ENCODE measurements at regions not wholly inside any gene's neighbourhood (a gene's known extent, or its start where the extent isn't known, plus 50 kb on each side); places are given as distances from the start of the nearest gene placed in this dataset.

- peak; percentile 43; the same call in 1 of the 2 replicates for TF ChIP-seq NR2F2 (IDR thresholded peaks at IDR 0.05; ENCODE audit: borderline replicate concordance, low read depth)
- TF ChIP-seq KDM1A (CRISPR knock-in tag; IDR thresholded peaks at IDR 0.05): 0 out of 2 replicates have a peak, but pooled peaks have one; percentile 25
- peak; percentile 68 for TF ChIP-seq NCOA2 (CRISPR knock-in tag; IDR thresholded peaks at IDR 0.05)
- TF ChIP-seq NFIC (IDR thresholded peaks at IDR 0.05; ENCODE audit: low read length): peak; percentile 46; the same call in 1 of the 2 replicates
- peak; percentile 76; the same call in 1 of the 2 replicates for TF ChIP-seq NCOR1 (IDR thresholded peaks at IDR 0.05; ENCODE audit: borderline replicate concordance, low read length)
- TF ChIP-seq CEBPB (IDR thresholded peaks at IDR 0.05; ENCODE audit: borderline replicate concordance, low read depth, low read length): peak; percentile 86
- peak; percentile 63; the same call in 1 of the 2 replicates for TF ChIP-seq ZBTB33 (CRISPR knock-in tag; IDR thresholded peaks at IDR 0.05)
- peak; percentile 85 for TF ChIP-seq ZMYM4 (CRISPR knock-in tag; IDR thresholded peaks at IDR 0.05)
- TF ChIP-seq KLF16 (CRISPR knock-in tag; IDR thresholded peaks at IDR 0.05): peak in 1 of 2 experiments; percentile 42; a peak in 1 of 4 replicates
- TF ChIP-seq SOX13 (IDR thresholded peaks at IDR 0.05): peak; percentile 63; the same call in 1 of the 2 replicates
- TF ChIP-seq SOX13 (CRISPR knock-in tag; conservative IDR thresholded peaks at IDR 0.05 in 1 of 2, IDR thresholded peaks at IDR 0.05 in 1 of 2): peak in 1 of 2 experiments; percentile 77; a peak in 2 of 4 replicates
- 0 out of 2 replicates have a peak, but pooled peaks have one; percentile 38 for TF ChIP-seq ZBTB39 (CRISPR knock-in tag; IDR thresholded peaks at IDR 0.05)
- TF ChIP-seq RCOR2 (CRISPR knock-in tag; IDR thresholded peaks at IDR 0.05): peak; percentile 77
- peak; percentile 60; the same call in 1 of the 2 replicates for TF ChIP-seq LCORL (IDR thresholded peaks at IDR 0.05)
- peak; percentile 87 for TF ChIP-seq LCORL (CRISPR knock-in tag; IDR thresholded peaks at IDR 0.05)
- 0 out of 2 replicates have a peak, but pooled peaks have one; percentile 26 for TF ChIP-seq FOXO1 (CRISPR knock-in tag; IDR thresholded peaks at IDR 0.05)
- TF ChIP-seq RFXAP (CRISPR knock-in tag; IDR thresholded peaks at IDR 0.05; ENCODE audit: borderline replicate concordance): no peak
- peak; percentile 34; the same call in 1 of the 2 replicates for TF ChIP-seq ZNF414 (CRISPR knock-in tag; IDR thresholded peaks at IDR 0.05)
- no peak for TF ChIP-seq NR3C1 (CRISPR knock-in tag; IDR thresholded peaks at IDR 0.05)
- no peak for TF ChIP-seq HOXA7 (CRISPR knock-in tag; IDR thresholded peaks at IDR 0.05)
- TF ChIP-seq GATAD2A (CRISPR knock-in tag; IDR thresholded peaks at IDR 0.05): peak; percentile 91
- TF ChIP-seq HOMEZ (CRISPR knock-in tag; IDR thresholded peaks at IDR 0.05; ENCODE audit: low read depth): peak; percentile 57; the same call in 1 of the 2 replicates
Observed at GRCh38 chr21:15151385-15152103, 86.7 kb upstream of the NRIP1 start (continued).
